ENCODE measurements at regions not wholly inside any gene's neighbourhood (a gene's known extent, or its start where the extent isn't known, plus 50 kb on each side); places are given as distances from the start of the nearest gene placed in this dataset.
"Not testable (repeated sequence)": the region's sequence is repeated elsewhere in the genome, so short reads cannot be mapped to it uniquely, and the experiment has no call there.

- DNase-seq, result no peak
Observed at GRCh38 chr2:115904516-115904915, 1462.1 kb downstream of the DPP10 start.

- no peak for DNase-seq
Observed at GRCh38 chr2:115908731-115909130, 1466.3 kb downstream of the DPP10 start.

- DNase-seq, result no peak
Observed at GRCh38 chr2:115910270-115910669, 1467.8 kb downstream of the DPP10 start.

- no peak for DNase-seq
Observed at GRCh38 chr2:115913921-115914320, 1471.5 kb downstream of the DPP10 start.

- no peak for DNase-seq
Observed at GRCh38 chr2:115921541-115921940, 1479.1 kb downstream of the DPP10 start.

GRCh38 chr2:115939902-115940301 is 1497.5 kb downstream of the DPP10 start:
- no peak for DNase-seq

GRCh38 chr2:115942800-115943199 is 1500.4 kb downstream of the DPP10 start:
- DNase-seq, result no peak

GRCh38 chr2:115946341-115946740 is 1503.9 kb downstream of the DPP10 start:
- no peak for DNase-seq

GRCh38 chr2:115946891-115947290 is 1504.5 kb downstream of the DPP10 start:
- DNase-seq, result no peak

- no peak for DNase-seq
Observed at GRCh38 chr2:115976916-115977315, 1534.5 kb downstream of the DPP10 start.

GRCh38 chr2:115999039-115999438 is 1556.6 kb downstream of the DPP10 start:
- no peak for DNase-seq

- no peak for DNase-seq
Observed at GRCh38 chr2:116023026-116023425, 1580.6 kb downstream of the DPP10 start.

GRCh38 chr2:116038758-116039157 is 1596.3 kb downstream of the DPP10 start:
- DNase-seq, result not testable (repeated sequence)

GRCh38 chr2:116042530-116042929 is 1600.1 kb downstream of the DPP10 start:
- DNase-seq, result no peak

- DNase-seq, result no peak
Observed at GRCh38 chr2:116057538-116057937, 1615.1 kb downstream of the DPP10 start.

GRCh38 chr2:116061023-116061422 is 1618.6 kb downstream of the DPP10 start:
- DNase-seq, result no peak

- no peak for DNase-seq
Observed at GRCh38 chr2:116073731-116074130, 1631.3 kb downstream of the DPP10 start.

GRCh38 chr2:116074161-116074560 is 1631.7 kb downstream of the DPP10 start:
- peak; percentile 3 for DNase-seq

- no peak for DNase-seq
Observed at GRCh38 chr2:116088236-116088635, 1645.8 kb downstream of the DPP10 start.

- no peak for DNase-seq
Observed at GRCh38 chr2:116094196-116094595, 1651.8 kb downstream of the DPP10 start.

- no peak for DNase-seq
Observed at GRCh38 chr2:116095636-116096035, 1653.2 kb downstream of the DPP10 start.

- no peak for DNase-seq
Observed at GRCh38 chr2:116098049-116098448, 1655.6 kb downstream of the DPP10 start.

- no peak for DNase-seq
Observed at GRCh38 chr2:116109471-116109870, 1667.0 kb downstream of the DPP10 start.

GRCh38 chr2:116117845-116118244 is 1675.4 kb downstream of the DPP10 start:
- DNase-seq, result no peak

- no peak for DNase-seq
Observed at GRCh38 chr2:116132833-116133232, 1681.7 kb upstream of the DDX18 start.
